NCI-H82 (cell line): ENCODE measurements at regions not wholly inside any gene's neighbourhood (a gene's known extent, or its start where the extent isn't known, plus 50 kb on each side); places are given as distances from the start of the nearest gene placed in this dataset.

Experiments
- DNase-seq: peaks from one replicate; lab custom pipeline; 2025; lab: John Stamatoyannopoulos, UW

DNA sequence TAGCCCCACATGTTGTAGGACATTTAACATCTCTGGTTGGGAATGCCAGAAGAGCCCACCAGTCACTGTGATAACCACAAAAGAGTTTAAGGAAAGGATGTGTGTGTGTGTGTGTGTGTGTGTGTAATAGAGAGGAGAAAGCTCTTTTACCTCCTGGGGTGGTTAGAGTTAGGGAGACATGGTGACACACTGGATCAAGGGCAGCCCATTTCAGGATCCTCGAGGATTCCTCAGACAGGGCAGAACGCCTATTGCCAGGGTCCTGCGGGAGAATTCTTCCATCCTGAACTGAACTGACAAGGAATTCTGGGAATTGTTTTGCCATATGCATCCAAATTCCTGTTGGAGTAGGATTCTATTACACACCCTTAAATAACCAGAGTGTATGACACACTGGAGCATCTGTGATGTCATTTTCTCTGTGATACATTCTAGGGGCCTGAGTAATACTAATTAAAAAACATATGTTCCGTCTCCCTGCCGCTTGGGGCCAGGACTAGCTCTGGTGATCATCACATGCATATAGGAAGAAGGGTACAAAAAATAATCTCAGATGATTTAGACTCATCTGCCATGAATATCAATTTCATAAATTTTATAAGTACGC lies 156.4 kb upstream of the MMADHC start:
- no peak for DNase-seq

GRCh38 chr2:149741646-149742045 lies 154.1 kb upstream of the MMADHC start:
- DNase-seq, result no peak

- DNase-seq, result no peak
Measured at GRCh38 chr2:149740490-149740889, 152.9 kb upstream of the MMADHC start.

DNA sequence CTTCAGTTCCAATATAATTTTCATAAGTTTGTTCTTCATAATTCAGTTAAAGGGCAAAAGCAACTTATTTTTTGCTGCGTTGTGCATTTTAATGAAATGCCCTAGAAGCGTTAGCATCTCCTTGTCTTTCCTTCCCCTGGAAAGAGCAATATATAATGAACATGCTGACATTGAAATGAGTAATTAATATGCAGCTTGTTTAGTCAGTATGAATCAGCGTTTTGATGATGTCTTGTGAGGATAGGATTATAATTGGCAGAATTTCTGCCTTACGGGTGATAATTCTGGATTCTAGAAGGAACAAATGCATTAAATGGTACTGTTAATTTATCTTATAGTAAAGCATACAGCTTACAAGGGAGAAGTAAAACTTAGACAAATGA lies 152.3 kb upstream of the MMADHC start:
- DNase-seq, result no peak

DNA sequence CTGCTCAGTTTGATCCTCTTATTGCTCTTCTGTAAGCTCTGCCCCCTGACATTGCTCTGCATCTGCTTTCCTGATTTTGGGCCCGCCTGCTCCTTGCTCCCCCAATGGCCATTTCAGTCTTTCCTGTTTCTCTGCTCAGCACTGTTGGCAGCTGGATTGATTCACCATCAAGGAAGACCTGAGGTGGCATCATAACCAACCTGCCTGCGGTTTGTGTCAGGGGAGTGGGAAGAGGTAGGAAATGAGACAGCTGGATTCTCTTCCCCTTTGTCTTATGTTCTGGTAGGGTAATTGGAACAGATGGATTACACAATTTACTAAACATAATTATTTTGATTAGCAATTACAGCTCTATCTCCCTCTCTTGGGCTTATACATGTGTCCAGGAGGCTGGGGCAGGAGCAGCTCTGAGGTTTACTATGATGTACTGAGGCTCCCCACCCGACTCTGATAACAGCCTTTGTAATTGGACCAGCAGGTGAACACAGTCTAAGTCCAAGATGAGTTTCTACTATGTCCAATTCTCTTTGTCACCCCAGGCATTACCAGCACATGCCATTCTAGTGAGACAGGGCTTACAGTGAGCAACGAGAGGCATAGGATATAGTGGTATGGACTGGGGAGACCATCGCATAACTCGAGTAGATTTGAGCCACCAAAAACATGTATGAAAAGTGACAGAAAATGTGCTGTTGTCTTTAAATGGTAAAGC lies 151.8 kb upstream of the MMADHC start:
- DNase-seq, result no peak

GRCh38 chr2:149738767-149739166 lies 151.2 kb upstream of the MMADHC start:
- DNase-seq, result no peak

DNA sequence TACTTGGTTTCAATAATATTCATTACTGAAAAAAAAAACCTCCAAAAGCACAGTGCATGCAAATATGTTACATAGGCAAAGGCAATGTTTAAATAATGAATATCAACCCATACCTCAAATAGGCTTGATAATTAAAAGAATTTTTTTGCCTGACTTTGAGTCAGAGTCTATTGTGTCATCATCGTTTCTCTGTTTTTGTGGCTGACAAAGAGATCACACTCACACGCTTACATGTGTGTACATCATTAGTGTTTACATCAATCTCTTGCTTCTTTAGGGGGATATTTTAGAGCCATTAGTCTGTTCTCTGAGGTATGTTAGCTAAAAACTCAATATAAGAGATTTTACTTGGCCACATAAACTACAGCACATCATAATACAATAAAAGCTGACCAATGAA lies 150.3 kb upstream of the MMADHC start:
- no peak for DNase-seq

- no peak for DNase-seq
Measured at GRCh38 chr2:149735237-149735958, 147.8 kb upstream of the MMADHC start.

- no peak for DNase-seq
Measured at GRCh38 chr2:149733936-149734685, 146.5 kb upstream of the MMADHC start.

DNA sequence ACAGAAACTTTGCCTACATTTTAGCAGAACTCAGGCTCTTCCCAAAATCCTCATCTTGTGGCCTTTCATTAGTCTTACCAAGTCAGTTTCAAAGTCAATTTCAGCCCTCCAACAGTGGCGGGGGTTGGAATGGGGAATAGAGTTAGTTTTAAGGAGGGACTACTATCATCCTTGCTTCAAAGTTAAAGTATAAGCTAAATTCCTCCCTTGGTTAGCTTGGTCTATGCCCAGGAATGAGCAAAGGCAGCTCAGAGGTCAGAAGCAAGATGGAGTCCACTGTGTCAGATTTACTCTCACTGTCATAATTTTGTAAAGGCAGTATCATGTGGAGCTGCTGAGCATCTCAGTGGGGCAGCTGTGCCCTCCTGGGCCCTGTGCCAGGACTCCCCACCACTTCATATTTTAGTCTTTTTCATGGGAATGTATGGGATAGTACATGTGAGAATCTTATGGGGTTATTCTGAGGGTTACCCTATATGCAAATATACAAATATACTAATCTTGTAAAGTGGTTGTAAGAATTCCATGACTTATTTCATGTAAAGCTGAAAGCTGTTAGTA lies 145.2 kb upstream of the MMADHC start:
- DNase-seq, result no peak

GRCh38 chr2:149732001-149732685 lies 144.6 kb upstream of the MMADHC start:
- DNase-seq, result no peak

GRCh38 chr2:149731079-149731478 lies 143.5 kb upstream of the MMADHC start:
- DNase-seq, result no peak

DNA sequence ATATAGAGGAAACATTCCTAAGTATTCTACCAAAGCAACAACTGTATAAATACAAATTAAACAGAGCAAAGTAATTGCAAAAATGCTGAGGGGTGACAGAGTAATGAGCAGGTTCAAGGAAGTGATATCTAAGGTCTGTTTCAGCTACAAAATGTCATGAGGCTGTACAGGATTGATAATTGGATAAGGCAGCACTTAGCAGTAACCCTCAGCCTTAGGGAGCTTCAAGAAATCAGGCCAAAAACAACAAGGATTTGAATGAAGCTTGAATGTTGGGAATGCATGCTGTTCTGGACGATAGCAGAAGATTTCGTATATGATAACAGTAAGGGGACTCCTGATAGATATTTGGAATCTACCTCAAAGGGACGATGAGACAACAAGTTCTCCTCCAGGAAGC lies 142.0 kb upstream of the MMADHC start:
- DNase-seq, result peak; percentile 23

GRCh38 chr2:149727927-149728326 lies 140.4 kb upstream of the MMADHC start:
- no peak for DNase-seq

- no peak for DNase-seq
Measured at GRCh38 chr2:149725234-149725633, 137.7 kb upstream of the MMADHC start.

GRCh38 chr2:149724091-149724490 lies 136.5 kb upstream of the MMADHC start:
- DNase-seq, result no peak

GRCh38 chr2:149720615-149721014 lies 133.0 kb upstream of the MMADHC start:
- DNase-seq, result no peak

- no peak for DNase-seq
Measured at GRCh38 chr2:149719695-149720094, 132.1 kb upstream of the MMADHC start.

GRCh38 chr2:149716687-149717086 lies 129.1 kb upstream of the MMADHC start:
- no peak for DNase-seq

- no peak for DNase-seq
Measured at GRCh38 chr2:149715894-149716293, 128.3 kb upstream of the MMADHC start.

DNA sequence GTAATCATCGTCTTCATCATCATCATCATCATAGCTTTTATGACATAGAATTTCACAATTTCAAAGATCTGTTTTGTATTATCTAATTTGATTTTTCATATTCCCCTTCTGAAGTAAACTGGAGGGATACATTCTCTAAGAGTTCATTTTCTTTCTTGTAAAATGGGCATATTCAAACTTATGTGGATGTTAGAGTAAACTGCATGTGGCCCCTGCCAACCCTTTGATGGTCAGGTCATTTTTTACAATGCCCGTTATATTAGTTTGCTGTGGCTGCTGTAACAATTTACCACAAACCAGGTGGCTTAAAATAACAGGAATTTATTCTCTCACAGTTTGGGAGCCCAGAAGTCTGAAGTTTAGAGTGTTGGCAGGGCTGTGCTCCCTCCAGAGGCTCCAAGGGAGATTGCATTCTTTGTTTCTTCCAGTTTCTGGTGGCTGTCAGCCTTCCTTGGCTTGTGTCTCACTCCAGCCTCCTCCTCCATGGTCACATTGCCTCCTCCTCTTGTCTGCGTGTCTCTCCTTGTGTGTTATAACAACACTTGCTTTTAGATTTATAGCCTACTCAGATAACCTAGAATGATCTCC lies 127.5 kb upstream of the MMADHC start:
- DNase-seq, result peak; percentile 45
